Left ventricle myocardium superior (tissue), 1 donor: ENCODE measurements at regions not wholly inside any gene's neighbourhood (a gene's known extent, or its start where the extent isn't known, plus 50 kb on each side); places are given as distances from the start of the nearest gene placed in this dataset.
A peak's percentile ranks its signal among the peaks of the same experiment; 100 is the strongest.
"Not testable (repeated sequence)": the region's sequence is repeated elsewhere in the genome, so short reads cannot be mapped to it uniquely, and the experiment has no call there.

Source experiments
- ATAC-seq: fragments of 200-7000 bp; cut with Tn5 transposase; one replicate; pipeline ENCODE4 v1.9.1; 2020; ENCODE audit warnings: mild to moderate bottlenecking, moderate library complexity
- DNase-seq: peaks from one replicate; pipeline ENCODE4 v3.0.0-alpha.2; 2020
- intact Hi-C: fragments of 100-400 bp; cut with micrococcal nuclease; formaldehyde crosslinking; loops from one replicate; pipeline ENCODE4 v1.11.0; 2022
- donor health status: DM: no; HTN: yes; CAD: no; lungs with severe emphysema.

DNA sequence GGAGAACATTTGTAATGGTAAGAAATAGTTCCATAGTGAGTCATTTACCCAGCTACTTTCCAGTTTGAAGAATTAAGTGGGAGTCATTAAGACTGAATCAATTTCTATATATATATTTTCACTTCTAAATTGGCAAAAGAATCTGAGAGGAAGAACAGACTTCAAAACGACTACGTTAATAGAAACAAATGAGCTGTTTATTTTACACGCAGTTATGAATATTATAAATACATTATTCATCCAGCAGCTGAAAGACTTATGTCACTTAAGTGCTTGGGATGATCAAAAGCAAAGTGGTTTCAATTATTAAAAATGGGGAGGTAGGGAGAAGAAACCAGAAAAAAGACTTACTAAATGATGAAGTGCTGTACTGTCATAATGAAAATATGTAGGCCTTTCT is 260.5 kb upstream of the DDX53 start:
- DNase-seq (no peak), ATAC-seq (no peak)
- intact Hi-C loops, result no loop called here

DNA sequence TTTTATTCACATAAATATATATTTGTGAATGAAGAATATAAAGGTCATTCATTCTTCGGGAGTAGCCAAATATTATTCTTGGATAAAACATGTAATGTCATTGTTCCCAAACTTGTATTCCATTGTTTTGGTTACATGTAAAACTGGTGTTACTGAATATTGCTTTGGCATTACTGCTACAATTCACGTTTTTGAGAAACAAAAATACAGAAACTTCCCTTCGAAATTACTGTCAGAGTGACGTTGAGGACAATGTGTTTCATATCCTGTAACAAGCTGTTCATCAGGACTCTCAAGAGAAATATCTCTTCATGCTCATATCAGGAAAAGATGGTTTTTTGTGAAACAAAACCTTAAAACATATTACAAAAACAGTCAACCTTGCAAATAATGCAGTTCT is 258.9 kb upstream of the DDX53 start:
- intact Hi-C loops, result no loop called here
- no peak for ATAC-seq

DNA sequence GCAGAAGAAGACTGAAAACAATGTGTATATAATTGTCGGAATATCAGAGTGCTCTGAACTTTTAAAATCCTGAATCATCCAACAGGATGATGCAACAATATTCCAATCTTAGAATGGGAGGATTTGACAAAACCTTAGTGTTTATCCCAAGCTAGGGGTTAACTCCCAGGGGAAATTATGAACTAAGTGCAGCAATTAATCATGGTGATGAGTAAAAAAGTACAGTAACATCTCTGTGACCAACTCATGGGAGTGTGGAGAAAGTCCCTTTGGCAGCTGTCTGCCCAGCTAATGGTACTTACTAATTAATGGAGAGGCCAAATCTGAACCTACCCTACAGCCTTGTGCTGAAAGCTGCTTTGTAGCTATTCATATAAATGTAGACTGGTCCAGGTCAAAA is 257.6 kb upstream of the DDX53 start:
- intact Hi-C loops, result no loop called here
- DNase-seq (no peak), ATAC-seq (no peak)

More for the DNA sequence above, 258.9 kb upstream of the DDX53 start:
- no peak for DNase-seq

DNA sequence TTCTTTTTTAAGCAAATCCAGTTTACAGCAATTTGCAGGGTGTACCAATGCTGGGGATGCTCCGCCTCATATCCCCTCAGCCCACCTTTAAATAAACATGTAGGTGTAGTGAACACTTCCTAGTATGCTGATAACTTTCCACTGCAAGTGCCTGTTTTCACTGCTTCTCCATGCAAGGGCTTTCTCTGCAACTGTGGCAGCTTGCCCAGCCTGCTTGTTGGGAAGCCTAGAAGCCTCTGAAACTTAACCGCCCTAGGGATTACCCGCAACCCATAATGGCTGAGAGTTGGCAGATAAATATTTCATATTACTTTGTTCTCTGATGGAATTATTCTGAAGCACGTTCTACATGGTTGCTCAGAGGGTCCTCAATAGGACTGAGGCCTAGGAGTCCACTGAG is 253.7 kb upstream of the DDX53 start:
- ATAC-seq (no peak), DNase-seq (peak; percentile 52)
- intact Hi-C loops, result no loop called here

DNA sequence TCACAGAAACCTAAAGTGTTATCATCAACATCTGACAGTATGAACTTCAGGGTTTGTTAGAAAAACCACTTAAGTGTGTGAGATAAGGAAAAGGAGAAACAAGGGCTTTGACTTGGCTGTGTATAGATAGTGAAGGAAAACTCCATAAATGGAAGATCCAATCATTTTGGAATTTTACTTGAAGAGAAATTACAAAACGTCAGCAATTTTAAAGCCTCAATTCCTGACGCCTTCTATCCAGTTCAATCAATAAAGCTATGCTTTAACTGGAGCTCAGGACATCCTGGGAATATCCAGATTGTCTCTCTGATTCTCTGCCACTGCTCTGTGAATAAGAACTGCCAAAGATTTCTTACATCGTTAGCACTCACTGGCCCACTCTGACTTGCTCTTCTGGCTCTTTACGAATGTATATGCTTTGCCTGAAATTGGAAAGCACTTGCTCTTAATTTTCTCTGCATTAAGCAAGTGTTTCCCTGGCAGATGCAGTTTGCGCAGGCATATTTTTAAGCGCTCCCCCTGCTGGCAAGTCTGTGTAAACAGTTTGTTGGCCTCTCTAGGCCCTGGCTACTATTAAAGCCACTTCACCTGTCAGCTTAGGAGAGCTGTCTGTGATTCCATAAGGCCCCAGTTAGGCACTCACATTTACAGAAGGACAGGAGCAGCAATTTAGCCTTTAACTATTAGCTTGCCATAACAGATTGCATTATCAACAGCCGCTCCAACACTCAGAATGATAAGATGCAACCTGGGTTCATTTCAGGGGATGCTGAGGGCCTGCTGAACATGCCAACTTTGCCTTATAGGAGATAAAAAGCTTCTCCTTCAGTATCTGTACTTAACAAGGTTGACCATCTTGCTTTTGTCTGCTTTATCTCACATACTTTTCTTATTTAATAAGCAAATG is 251.4 kb upstream of the DDX53 start:
- ATAC-seq, result peak; percentile 89
- no peak for DNase-seq
- intact Hi-C loops, result no loop called here

DNA sequence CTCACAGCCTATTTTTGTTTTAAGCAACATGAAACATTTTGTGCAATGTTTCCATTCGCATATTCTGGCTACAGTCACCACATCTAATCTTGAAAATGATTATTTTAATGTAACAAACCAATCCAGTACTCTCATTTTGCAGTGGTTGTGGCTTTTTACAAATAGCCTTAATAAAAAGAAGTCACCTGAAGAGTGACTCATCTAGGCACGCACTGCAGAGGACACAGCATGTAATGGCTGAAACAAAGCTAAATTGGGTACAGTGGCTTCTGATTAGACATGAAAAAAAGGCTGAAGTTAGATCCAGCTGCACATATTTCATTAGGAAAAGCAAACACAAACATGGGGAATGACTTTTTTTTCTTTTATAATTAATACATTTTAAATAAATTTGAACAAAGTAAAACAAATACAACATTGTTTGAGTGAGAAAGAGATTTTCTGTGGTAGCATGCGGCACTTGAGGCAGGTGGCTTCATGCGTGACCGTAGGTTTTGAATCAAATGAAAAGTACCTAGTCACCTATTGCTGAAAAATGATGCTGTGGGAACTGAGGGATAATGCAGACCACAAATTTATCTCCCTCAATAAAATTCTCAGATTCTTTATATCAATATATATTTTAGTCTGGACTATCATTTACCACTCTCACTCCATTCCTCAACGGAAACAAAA is 240.8 kb upstream of the DDX53 start:
- intact Hi-C loops, result no loop called here
- no peak for ATAC-seq
- DNase-seq, result no peak

DNA sequence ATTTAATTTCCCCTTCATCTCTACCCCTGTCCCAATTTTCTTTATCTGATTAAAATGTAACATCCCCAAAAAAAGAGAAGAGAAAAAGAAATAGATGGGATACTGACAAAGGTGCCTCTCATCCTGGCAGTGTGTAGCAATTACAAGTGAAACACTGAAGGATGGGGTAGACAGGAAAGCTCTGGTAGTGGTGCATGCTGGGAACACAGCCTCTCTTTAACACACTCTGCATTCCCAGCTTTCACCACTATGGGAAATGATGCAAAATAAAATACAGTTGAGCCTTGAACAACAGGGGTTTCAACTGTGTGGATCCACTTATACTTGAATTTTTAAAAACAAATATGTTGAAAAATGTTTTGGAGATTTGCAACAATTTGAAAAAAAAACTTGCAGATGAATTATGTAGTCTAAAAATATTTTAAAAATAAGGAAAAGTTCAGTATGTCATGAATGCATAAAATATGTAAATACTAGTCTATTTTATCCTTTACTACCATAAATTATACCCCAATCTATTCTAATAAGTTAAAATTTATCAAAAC is 239.2 kb upstream of the DDX53 start:
- intact Hi-C loops, result no loop called here
- ATAC-seq (no peak), DNase-seq (no peak)

DNA sequence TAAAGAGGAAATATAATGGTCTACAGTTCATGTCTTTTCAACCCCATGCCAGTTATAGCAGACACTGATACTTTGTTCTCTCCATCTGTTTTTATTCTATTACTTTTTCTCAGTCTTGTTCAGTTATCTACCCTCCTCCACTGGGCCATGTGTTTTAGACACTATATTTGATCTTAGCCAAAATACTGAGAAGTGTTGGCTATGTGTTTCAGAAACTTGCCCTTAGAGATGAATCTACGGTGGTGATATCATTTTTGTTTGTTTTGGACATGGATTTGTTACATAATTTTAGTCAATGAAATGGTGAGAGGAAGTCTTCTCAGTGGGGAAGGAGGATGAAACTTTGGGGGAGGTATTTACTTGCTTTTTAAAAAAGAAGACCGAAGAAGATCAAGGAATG is 211.5 kb upstream of the DDX53 start:
- intact Hi-C loops, result no loop called here
- no peak for ATAC-seq
- DNase-seq, result no peak

DNA sequence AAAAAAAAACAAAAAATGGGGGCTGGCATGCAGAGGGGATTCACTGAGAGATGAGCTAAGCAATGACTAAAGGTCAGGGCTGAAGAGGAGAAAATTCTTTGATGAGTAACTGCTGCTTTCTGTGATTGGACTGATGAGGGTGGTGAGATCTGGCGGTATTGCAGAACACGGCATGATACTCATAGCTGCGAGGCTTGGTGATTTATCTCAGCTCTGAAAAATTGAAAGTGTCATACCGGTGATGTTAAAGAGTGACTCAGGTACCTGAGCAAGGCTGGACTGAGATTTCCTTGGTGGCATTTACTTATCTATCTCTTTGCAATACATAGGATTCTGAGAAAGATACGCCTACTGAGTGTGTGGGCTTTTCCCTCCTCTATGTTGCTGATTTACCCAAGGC is 204.1 kb upstream of the DDX53 start:
- ATAC-seq (no peak), DNase-seq (no peak)
- intact Hi-C loops, result no loop called here

DNA sequence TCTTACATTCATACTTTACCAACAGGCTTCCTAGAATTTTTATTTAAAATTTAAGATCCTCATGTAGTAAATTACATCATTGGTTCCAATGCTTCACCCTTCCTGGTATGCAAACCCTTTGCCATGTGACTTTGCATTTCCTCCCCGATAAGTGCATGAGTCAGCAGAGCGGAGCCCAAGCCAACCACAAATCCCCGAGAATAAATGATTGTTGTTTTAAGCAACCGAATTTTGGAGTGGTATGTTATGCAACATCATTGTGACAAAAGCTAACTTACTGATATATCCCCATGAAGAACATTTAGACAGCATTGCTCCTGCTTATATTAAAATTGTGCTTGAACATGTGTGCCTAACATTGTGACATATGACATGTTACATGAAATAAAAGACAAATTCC is 199.4 kb upstream of the DDX53 start:
- intact Hi-C loops, result no loop called here

DNA sequence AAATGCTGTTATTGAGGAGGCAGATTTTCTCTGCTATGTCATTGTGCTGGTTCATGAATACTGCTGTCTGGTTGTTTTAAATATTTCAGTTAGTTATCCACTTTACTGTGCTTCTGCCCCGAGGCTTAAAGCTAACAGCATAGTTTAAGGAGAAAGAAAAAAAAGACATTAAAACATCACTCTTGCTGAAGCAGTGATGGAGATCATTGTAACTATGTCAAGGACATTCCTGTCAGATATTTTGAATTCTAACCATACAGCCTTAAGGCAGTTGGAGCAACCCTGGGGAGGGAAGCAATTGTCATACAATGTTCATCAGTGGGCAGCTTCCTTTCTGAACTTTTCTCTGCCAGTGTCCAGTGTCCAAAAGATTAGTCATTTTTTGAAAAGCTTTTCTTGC is 199.0 kb upstream of the DDX53 start:
- ATAC-seq (no peak), DNase-seq (no peak)
- intact Hi-C loops, result no loop called here

More for the DNA sequence above, 199.4 kb upstream of the DDX53 start:
- DNase-seq, result peak; percentile 19
- peak; percentile 27 for ATAC-seq

DNA sequence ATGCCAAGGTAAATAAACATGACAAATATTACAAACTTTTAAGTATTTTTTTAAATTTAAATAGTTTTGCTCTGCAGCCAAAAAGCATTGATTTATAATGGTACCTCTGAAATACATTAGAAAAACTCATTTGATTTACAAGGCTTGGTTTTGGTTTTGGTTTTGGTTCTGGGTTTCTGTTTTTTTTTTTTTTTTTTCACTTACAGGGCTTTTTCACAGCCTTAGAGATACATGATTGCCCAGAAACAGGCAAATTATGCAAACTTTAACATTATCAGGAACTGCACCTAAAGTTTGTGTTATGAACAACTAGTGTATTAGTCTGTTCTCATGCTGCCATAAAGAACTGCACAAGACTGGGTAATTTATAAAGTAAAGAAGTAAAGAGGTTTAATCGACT is 196.4 kb upstream of the DDX53 start:
- DNase-seq (no peak), ATAC-seq (no peak)
- intact Hi-C loops, result no loop called here

DNA sequence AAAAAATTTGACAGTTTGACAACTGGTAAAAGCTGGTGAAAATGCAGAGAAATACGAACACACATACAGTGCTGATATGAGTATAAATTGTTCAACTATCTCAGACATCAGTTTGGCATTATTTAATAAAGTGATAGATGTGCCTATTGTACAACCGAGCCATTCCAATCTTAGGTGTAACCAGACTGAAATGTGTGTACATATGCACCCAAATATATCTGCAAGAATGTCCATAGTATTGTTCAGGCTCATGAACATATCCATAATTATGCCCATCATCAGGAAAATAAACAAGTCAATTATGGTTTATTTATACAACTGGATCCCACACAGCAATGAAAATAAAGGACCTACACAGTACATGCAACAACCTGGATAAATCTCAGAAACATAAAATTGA is 188.9 kb upstream of the DDX53 start:
- intact Hi-C loops, result no loop called here
- no peak for DNase-seq
- no peak for ATAC-seq

DNA sequence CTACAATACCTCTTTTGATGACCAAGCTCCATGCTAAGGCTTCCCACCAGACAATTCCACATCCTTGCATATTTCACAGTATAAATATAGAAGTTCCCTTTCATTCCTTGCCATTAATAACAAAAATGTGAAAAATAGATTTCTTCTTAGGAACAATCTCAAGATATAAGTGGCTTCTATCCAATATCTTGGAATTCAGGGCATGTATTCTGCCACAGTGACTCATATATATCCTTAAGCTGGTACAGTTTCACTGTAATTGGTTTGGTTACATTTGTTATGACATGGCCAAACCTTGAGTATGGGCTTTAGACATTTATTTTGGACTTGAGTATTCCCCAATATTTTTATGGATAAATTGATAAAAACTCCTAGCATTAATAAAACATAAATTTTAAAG is 181.7 kb upstream of the DDX53 start:
- ATAC-seq (no peak), DNase-seq (no peak)
- intact Hi-C loops, result no loop called here

DNA sequence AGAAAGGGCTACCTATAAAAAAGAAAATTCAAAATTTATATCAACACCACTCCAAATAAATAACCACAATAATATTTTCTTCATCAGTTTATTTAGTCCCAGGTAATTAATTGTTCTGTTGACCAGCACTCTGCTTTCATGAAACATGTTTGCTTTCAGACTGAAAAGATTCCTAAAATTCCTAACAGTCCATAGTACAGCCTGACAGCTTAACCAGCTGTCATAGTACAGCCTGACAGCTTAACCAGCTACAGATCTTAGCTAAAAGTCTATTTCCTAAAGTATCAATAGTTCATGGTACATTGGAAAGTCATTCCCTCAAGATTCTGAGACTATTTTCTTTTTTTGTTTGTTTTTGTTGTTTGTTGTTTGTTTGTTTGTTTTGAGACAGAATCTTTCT is 144.1 kb upstream of the DDX53 start:
- intact Hi-C loops, result no loop called here
- ATAC-seq (no peak), DNase-seq (no peak)

DNA sequence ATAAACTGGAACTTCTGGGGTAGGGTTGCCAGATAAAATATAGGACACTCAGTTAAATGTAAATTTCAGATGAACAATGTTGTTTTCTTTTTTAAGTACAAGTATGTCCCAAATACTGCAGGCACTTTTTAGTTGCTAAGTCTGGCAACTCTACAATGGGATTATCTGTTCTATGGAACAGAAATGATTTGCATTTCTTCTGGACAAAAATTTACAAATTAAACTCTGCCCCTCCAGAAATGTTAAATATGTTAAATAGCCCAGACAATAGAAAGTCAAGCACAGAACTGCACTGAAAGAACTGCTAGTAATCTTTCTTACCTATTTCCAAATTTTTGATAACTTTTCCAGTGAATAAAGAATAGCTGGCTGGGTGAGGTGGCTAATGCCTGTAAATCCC is 140.1 kb upstream of the DDX53 start:
- ATAC-seq (no peak), DNase-seq (no peak)
- intact Hi-C loops, result no loop called here

DNA sequence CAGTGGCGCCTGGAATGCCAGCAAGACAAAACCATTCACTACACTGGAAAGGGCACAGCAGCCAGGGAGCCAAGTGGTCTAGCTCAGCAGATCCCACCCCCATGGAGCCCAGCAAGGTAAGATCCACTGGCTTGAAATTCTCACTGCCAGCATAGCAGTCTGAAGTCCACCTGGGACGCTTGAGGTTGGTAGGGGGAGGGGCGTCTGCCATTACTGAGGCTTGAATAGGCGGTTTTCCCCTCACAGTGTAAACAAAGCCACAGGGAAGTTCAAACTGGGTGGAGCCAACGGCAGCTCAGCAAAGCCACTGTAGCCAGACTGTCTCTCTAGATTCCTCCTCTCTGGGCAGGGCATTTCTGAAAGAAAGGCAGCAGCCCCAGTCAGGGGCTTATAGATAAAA is 133.0 kb upstream of the DDX53 start:
- DNase-seq, intact Hi-C loops, ATAC-seq: not testable (repeated sequence)

DNA sequence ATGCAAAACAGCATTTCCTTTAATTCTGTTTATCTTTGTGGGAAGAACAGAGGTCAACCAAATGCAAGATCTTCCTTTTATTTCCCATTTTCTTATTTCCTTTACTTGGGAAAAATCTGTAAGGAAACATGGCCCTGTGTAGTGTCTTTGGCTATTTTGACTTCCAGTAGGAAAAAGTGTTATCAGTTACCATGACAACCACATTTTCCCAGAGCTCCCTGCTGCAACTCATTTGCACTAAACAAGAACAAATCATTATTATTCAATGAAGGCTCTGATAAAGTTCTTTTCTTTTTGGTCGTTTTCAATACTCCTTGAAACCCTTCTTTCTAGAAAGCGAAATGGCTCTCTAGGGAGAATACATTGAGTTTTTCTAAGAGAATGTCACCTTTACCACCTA is 117.2 kb upstream of the DDX53 start:
- no peak for ATAC-seq

DNA sequence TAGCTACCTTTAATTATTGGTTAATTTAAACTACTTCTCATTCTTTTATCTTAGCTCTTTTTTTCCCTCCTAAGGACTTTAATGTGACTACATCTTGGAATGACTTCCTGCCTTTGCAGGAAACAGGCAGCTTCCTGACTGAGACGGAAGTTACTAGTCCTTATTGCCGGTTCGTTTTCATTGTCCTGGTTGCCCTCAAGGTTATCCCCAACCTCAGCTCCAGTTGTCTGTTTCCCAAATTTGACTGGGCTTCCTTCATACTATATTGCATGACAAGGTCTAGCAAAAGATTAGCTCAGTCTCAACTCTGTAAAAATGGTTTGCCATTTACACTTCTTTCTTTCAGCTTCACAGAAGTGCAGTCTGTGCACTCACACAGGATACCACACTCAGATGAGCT is 109.9 kb upstream of the DDX53 start:
- DNase-seq (no peak), ATAC-seq (no peak)
- intact Hi-C loops, result no loop called here

More for the DNA sequence above, 117.2 kb upstream of the DDX53 start:
- DNase-seq, result no peak
- intact Hi-C loops, result no loop called here

DNA sequence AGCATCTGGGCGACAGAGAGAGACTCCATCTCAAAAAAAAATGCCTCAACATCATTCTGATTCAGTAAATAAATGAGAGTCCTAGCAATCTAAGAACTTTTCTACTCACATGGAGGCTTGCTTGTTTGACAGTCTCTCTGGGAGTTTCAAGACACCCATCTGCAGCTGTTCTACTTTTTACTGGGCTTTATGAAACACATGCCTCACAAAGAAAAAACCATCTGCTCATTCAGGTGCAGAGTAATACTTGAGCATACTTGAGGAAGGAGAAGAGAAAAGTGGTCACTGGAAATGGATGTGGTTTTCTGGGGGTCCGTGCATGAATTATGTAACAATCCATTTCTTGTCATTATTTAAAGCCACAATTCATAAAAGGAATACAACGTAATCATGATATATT is 87.1 kb upstream of the DDX53 start:
- ATAC-seq, result no peak
- intact Hi-C loops, result no loop called here
- no peak for DNase-seq

DNA sequence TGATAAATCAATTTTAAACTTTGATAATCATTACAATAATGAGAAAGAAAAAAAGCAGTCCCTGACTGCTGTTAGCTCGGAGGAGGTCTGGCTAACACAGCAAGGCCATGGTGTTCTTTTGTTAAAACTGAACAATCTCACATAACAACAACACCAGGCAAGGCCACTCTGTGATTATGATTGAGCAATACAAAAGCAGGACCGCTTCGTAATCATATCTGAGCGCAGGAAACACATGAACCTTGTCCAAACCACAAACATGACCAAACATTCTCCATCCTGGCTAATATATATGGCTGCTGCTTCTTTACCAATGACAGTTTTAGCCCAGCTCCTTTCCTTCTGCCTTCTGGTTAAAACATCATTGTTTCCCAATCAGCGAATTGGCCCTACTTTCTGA is 76.8 kb upstream of the DDX53 start:
- intact Hi-C loops, result no loop called here
- ATAC-seq (no peak), DNase-seq (no peak)
